ENCODE measurements at regions not wholly inside any gene's neighbourhood (a gene's known extent, or its start where the extent isn't known, plus 50 kb on each side); places are given as distances from the start of the nearest gene placed in this dataset.

DNA sequence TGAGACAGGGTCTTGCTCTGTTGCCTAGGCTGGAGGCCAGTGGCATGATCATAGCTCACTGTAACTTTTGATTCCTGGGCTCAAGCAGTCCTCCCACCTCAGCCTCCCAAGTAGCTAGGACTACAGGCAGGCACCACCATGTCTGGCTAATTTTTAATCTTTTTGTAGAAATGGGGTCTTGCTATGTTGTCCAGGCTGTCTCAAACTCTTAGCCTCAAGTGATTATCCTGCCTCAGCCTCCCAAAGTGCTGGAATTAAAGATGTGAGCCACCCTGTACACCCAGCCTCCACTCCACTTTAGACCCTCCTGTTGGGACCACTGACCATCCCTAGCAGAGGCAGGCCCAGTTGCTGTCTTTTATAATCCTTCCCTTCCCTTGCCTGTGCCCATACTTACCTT lies 63.3 kb upstream of the OSBPL8 start:
- TF ChIP-seq, protein P1, sequence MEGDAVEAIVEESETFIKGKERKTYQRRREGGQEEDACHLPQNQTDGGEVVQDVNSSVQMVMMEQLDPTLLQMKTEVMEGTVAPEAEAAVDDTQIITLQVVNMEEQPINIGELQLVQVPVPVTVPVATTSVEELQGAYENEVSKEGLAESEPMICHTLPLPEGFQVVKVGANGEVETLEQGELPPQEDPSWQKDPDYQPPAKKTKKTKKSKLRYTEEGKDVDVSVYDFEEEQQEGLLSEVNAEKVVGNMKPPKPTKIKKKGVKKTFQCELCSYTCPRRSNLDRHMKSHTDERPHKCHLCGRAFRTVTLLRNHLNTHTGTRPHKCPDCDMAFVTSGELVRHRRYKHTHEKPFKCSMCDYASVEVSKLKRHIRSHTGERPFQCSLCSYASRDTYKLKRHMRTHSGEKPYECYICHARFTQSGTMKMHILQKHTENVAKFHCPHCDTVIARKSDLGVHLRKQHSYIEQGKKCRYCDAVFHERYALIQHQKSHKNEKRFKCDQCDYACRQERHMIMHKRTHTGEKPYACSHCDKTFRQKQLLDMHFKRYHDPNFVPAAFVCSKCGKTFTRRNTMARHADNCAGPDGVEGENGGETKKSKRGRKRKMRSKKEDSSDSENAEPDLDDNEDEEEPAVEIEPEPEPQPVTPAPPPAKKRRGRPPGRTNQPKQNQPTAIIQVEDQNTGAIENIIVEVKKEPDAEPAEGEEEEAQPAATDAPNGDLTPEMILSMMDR (IDR thresholded peaks at IDR 0.05; ENCODE audit: insufficient read depth, low read length, poor library complexity, severe bottlenecking), result no peak
- no peak for TF ChIP-seq EZH2phosphoT487 (conservative IDR thresholded peaks at IDR 0.05; ENCODE audit: low read length)
